Neural crest cell (in vitro differentiated cells): ENCODE measurements at regions not wholly inside any gene's neighbourhood (a gene's known extent, or its start where the extent isn't known, plus 50 kb on each side); places are given as distances from the start of the nearest gene placed in this dataset.

Experiments used
- DNase-seq: peaks from one replicate; pipeline ENCODE4 v3.0.0; 2021; ENCODE audit warnings: low read depth, mixed read lengths, low spot score
- H3K27ac Mint-ChIP-seq: one replicate; pipeline ENCODE4 v1.8.0; 2021; ENCODE audit warnings: mild to moderate bottlenecking, mixed read lengths; ENCODE audit not compliant: unreplicated experiment
- H3K27me3 Mint-ChIP-seq: 2 replicates; pipeline ENCODE4 v1.8.0; 2021; ENCODE audit warnings: low read depth, mild to moderate bottlenecking, mixed read lengths
- H3K36me3 Mint-ChIP-seq: 2 replicates; pipeline ENCODE4 v1.8.0; 2021; ENCODE audit warnings: low read depth, mild to moderate bottlenecking, mixed read lengths
- H3K4me1 Mint-ChIP-seq: 2 replicates; pipeline ENCODE4 v1.8.0; 2021; ENCODE audit warnings: mixed read lengths
- H3K4me3 Mint-ChIP-seq: one replicate; pipeline ENCODE4 v1.8.0; 2021; ENCODE audit warnings: mild to moderate bottlenecking, mixed read lengths
- H3K9me3 Mint-ChIP-seq: 2 replicates; pipeline ENCODE4 v1.8.0; 2021; ENCODE audit warnings: mixed read lengths
- CTCF ChIP-seq: fragments of 200-600 bp; sonication (generic); conservative IDR thresholded peaks from 2 replicates; pipeline ENCODE4 v1.5.0; 2021; ENCODE audit warnings: antibody characterized with exemption, mild to moderate bottlenecking

DNA sequence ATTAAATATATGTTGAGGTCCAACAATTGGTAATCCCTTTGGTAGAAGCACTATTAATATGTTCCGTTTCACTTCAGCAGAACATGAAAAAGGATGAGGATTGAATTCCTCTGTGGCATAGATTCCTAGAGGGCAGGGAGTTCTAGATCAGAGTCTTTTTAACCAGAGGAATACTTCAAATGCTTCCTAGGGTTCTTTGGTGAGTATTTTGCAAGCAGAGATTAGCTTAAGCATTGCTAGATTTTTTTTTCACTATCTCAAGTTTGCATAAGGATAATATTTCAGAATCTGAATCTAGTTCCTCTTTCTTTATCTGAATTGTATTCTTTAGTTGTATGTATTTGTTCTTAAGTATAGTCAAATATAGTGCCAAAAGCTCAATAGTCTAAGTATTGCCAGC is 116.6 kb upstream of the ADAMTSL1 start:
- Mint-ChIP-seq H3K9me3 (no peaks in the 10 kb centered on the region), H3K27ac (no peak overlapping the region), H3K27me3 (no peaks in the 10 kb centered on the region), H3K4me1 (no peaks in the 10 kb centered on the region), H3K36me3 (no peaks in the 10 kb centered on the region), H3K4me3 (no peak overlapping the region)
- TF ChIP-seq CTCF = no peak
- no peak for DNase-seq

GRCh38 chr9:18358325-18358724 is 115.6 kb upstream of the ADAMTSL1 start:
- no peak for DNase-seq
- H3K9me3 Mint-ChIP-seq = no peaks in the 10 kb centered on the region
- TF ChIP-seq CTCF = no peak
- no peak overlapping the region for H3K4me3 Mint-ChIP-seq
- H3K36me3 Mint-ChIP-seq = no peaks in the 10 kb centered on the region
- no peaks in the 10 kb centered on the region for H3K27me3 Mint-ChIP-seq
- no peak overlapping the region for H3K27ac Mint-ChIP-seq
- H3K4me1 Mint-ChIP-seq = no peaks in the 10 kb centered on the region

DNA sequence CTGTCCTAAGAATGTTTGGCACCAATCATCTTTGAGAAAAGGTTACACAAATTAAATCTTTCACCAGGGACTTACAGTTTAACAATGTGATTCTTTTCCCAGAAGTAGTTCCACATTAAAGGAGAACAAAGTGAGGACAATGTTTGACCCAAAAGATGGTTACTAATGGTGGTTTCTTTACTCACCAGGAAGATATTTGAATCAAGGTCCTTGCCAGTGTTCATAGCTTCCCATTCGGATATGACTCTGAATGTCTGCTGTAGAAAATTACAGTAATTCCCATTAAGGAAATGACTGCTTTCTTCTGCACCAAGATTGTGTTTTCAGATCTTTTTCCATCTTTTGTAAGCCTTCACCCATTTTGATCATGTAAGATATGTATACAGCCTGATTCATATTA is 114.6 kb upstream of the ADAMTSL1 start:
- Mint-ChIP-seq H3K36me3 (no peaks in the 10 kb centered on the region), H3K4me3 (no peak overlapping the region), H3K9me3 (no peaks in the 10 kb centered on the region), H3K27ac (no peak overlapping the region), H3K4me1 (no peaks in the 10 kb centered on the region), H3K27me3 (no peaks in the 10 kb centered on the region)
- no peak for TF ChIP-seq CTCF
- DNase-seq = no peak

- no peaks in the 10 kb centered on the region for H3K36me3 Mint-ChIP-seq
- no peak overlapping the region for H3K4me3 Mint-ChIP-seq
- H3K27ac Mint-ChIP-seq = no peak overlapping the region
- DNase-seq = no peak
- H3K9me3 Mint-ChIP-seq = no peaks in the 10 kb centered on the region
- TF ChIP-seq CTCF = no peak
- no peaks in the 10 kb centered on the region for H3K27me3 Mint-ChIP-seq
- H3K4me1 Mint-ChIP-seq = no peaks in the 10 kb centered on the region
Observed at GRCh38 chr9:18360005-18360404, 113.9 kb upstream of the ADAMTSL1 start.

- no peak overlapping the region for H3K27ac Mint-ChIP-seq
- H3K27me3 Mint-ChIP-seq = no peaks in the 10 kb centered on the region
- no peaks in the 10 kb centered on the region for H3K9me3 Mint-ChIP-seq
- no peaks in the 10 kb centered on the region for H3K36me3 Mint-ChIP-seq
- H3K4me3 Mint-ChIP-seq = no peak overlapping the region
- TF ChIP-seq CTCF = no peak
- no peaks in the 10 kb centered on the region for H3K4me1 Mint-ChIP-seq
- no peak for DNase-seq
Observed at GRCh38 chr9:18361646-18362045, 112.3 kb upstream of the ADAMTSL1 start.

DNA sequence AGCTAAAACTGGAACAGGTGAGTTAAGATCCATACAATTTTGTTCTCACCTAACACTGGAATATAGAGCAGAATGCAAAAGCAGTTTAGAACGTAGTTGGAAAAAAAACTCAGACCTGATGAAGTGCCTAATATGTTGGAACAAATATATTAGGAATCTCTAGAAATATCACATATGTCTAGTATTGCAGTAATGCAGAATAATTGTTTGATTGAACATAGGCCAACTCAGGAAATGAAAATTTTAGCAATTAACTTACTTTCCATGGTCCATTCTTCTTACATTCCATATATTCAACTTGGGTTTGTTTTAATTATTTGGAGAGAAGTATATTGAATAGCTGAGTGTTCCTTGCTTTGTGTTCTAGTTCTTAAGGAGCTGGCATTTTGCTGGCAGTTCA is 111.8 kb upstream of the ADAMTSL1 start:
- Mint-ChIP-seq H3K27ac (no peak overlapping the region), H3K4me3 (no peak overlapping the region), H3K27me3 (no peaks in the 10 kb centered on the region), H3K9me3 (no peaks in the 10 kb centered on the region), H3K36me3 (no peaks in the 10 kb centered on the region), H3K4me1 (no peaks in the 10 kb centered on the region)
- no peak for DNase-seq
- no peak for TF ChIP-seq CTCF
